Right atrium auricular region (tissue), 2 donors: ENCODE measurements at regions not wholly inside any gene's neighbourhood (a gene's known extent, or its start where the extent isn't known, plus 50 kb on each side); places are given as distances from the start of the nearest gene placed in this dataset.

ENCODE experiments used
- DNase-seq: peaks from one replicate; pipeline ENCODE4 v3.0.0-alpha.2; 2019; ENCODE audit warnings: low spot score
- H3K27ac ChIP-seq, 2 donors: fragments of 200-600 bp; sonication (generic); 1 replicate in 1 of 2; 2 replicates in 1 of 2; pipeline ENCODE4 v1.5.1; 2016 to 2019
- H3K27me3 ChIP-seq, 2 donors: fragments of 200-600 bp; sonication (generic); one replicate each; pipeline versions ENCODE4 v1.5.1 to v1.6.0; 2017 to 2019
- H3K36me3 ChIP-seq: fragments of 200-600 bp; sonication (generic); one replicate; pipeline ENCODE4 v1.5.1; 2016
- H3K4me1 ChIP-seq, 2 donors: fragments of 200-600 bp; sonication (generic); one replicate each; pipeline versions ENCODE4 v1.5.1 to v1.6.0; 2017 to 2019
- H3K4me3 ChIP-seq, 2 donors: fragments of 200-600 bp; sonication (generic); 1 replicate in 1 of 2; 2 replicates in 1 of 2; pipeline ENCODE4 v1.5.1; 2017 to 2019; ENCODE audit warnings: mild to moderate bottlenecking in 1 of 2, moderate library complexity in 1 of 2
- H3K9me3 ChIP-seq, 2 donors: fragments of 200-600 bp; sonication (generic); one replicate each; pipeline ENCODE4 v1.5.1; 2019
- CTCF ChIP-seq, 2 donors: fragments of 200-600 bp; sonication (generic); IDR thresholded peaks; one replicate each; pipeline ENCODE4 v1.5.1; 2019; ENCODE audit warnings: antibody characterized with exemption in 2 of 2

GRCh38 chr10:3678629-3679227, 106.3 kb downstream of the KLF6 start:
- Histone ChIP-seq H3K36me3 (no peaks in the 10 kb centered on the region), H3K27me3 (no peaks in the 10 kb centered on the region), H3K4me1 (peaks cover 0 to 5% of the 10 kb centered on the region in 2 donors), H3K27ac (no peak overlapping the region), H3K4me3 (no peak overlapping the region), H3K9me3 (no peaks in the 10 kb centered on the region)
- no peak for TF ChIP-seq CTCF (IDR thresholded peaks at IDR 0.05)
- no peak for DNase-seq

- Histone ChIP-seq H3K36me3 (no peaks in the 10 kb centered on the region), H3K4me3 (no peak overlapping the region), H3K9me3 (no peaks in the 10 kb centered on the region), H3K4me1 (peaks cover 0 to 5% of the 10 kb centered on the region in 2 donors), H3K27me3 (no peaks in the 10 kb centered on the region), H3K27ac (no peak overlapping the region)
- no peak for TF ChIP-seq CTCF (IDR thresholded peaks at IDR 0.05)
- DNase-seq = no peak
Measured at GRCh38 chr10:3676564-3676963, 108.4 kb downstream of the KLF6 start.

- no peaks in the 10 kb centered on the region for H3K9me3 ChIP-seq
- H3K4me1 ChIP-seq = no peaks in the 10 kb centered on the region
- no peak overlapping the region for H3K4me3 ChIP-seq
- no peak overlapping the region for H3K27ac ChIP-seq
- no peak for DNase-seq
- no peak for TF ChIP-seq CTCF (IDR thresholded peaks at IDR 0.05)
- H3K27me3 ChIP-seq = no peaks in the 10 kb centered on the region
- H3K36me3 ChIP-seq = no peaks in the 10 kb centered on the region
Measured at GRCh38 chr10:3672220-3672619, 112.8 kb downstream of the KLF6 start.

GRCh38 chr10:3671386-3671955, 113.5 kb downstream of the KLF6 start:
- H3K27me3 ChIP-seq = no peaks in the 10 kb centered on the region
- no peak overlapping the region for H3K4me3 ChIP-seq
- no peaks in the 10 kb centered on the region for H3K4me1 ChIP-seq
- no peak for TF ChIP-seq CTCF (IDR thresholded peaks at IDR 0.05)
- no peak overlapping the region for H3K27ac ChIP-seq
- no peaks in the 10 kb centered on the region for H3K36me3 ChIP-seq
- no peak for DNase-seq
- H3K9me3 ChIP-seq = no peaks in the 10 kb centered on the region

- no peaks in the 10 kb centered on the region for H3K27me3 ChIP-seq
- no peaks in the 10 kb centered on the region for H3K36me3 ChIP-seq
- H3K9me3 ChIP-seq = no peaks in the 10 kb centered on the region
- TF ChIP-seq CTCF (IDR thresholded peaks at IDR 0.05) = no peak
- no peak for DNase-seq
- H3K27ac ChIP-seq = no peak overlapping the region
- H3K4me1 ChIP-seq = no peaks in the 10 kb centered on the region
- H3K4me3 ChIP-seq = no peak overlapping the region
Measured at GRCh38 chr10:3668966-3669330, 116.1 kb downstream of the KLF6 start.
